Gastroesophageal sphincter (tissue), 3 donors: ENCODE measurements at regions not wholly inside any gene's neighbourhood (a gene's known extent, or its start where the extent isn't known, plus 50 kb on each side); places are given as distances from the start of the nearest gene placed in this dataset.

Source experiments
- CTCF ChIP-seq, 4 experiments: fragments of 200-600 bp in 2 of 4; fragments of 450-650 bp in 2 of 4; sonication (generic) in 1 of 4; IDR thresholded peaks; one replicate each; pipeline ENCODE4 v1.5.1; 2017 to 2019; ENCODE audit warnings: antibody characterized with exemption in 4 of 4, mild to moderate bottlenecking in 2 of 4, moderate library complexity in 2 of 4
- EP300 ChIP-seq: sonication (generic); formaldehyde crosslinking; IDR thresholded peaks from one replicate; pipeline ENCODE4 v1.6.1; 2017; ENCODE audit warnings: antibody characterized with exemption, mild to moderate bottlenecking
- POLR2A ChIP-seq, 2 donors: fragments of 450-650 bp; IDR thresholded peaks; one replicate each; pipeline ENCODE4 v1.6.1; 2017; ENCODE audit warnings: antibody characterized with exemption in 2 of 2, mild to moderate bottlenecking in 2 of 2, moderate library complexity in 1 of 2
- POLR2AphosphoS5 ChIP-seq: sonication (generic); formaldehyde crosslinking; IDR thresholded peaks from one replicate; pipeline ENCODE4 v1.6.1; 2017; ENCODE audit warnings: antibody characterized with exemption

- TF ChIP-seq CTCF (IDR thresholded peaks at IDR 0.05) (no peak), POLR2A (IDR thresholded peaks at IDR 0.05) (no peak), EP300 (no peak), POLR2AphosphoS5 (no peak)
Observed at GRCh38 chrX:39869846-39870601, 227.7 kb downstream of the BCOR start.
